Ecto neural progenitor cell (in vitro differentiated cells): ENCODE measurements at regions not wholly inside any gene's neighbourhood (a gene's known extent, or its start where the extent isn't known, plus 50 kb on each side); places are given as distances from the start of the nearest gene placed in this dataset.
"Not testable (repeated sequence)": the region's sequence is repeated elsewhere in the genome, so short reads cannot be mapped to it uniquely, and the experiment has no call there.

ENCODE experiments used
- DNase-seq: peaks from one replicate; pipeline ENCODE4 v3.0.0-alpha.2; 2018; ENCODE audit warnings: low spot score

GRCh38 chr4:159941076-159941475 is 838.2 kb downstream of the RAPGEF2 start:
- DNase-seq, result no peak

GRCh38 chr4:159944477-159944876 is 841.6 kb downstream of the RAPGEF2 start:
- DNase-seq, result no peak

GRCh38 chr4:159946983-159947615 is 844.2 kb downstream of the RAPGEF2 start:
- no peak for DNase-seq

- DNase-seq, result no peak
Observed at GRCh38 chr4:159950707-159951106, 847.8 kb downstream of the RAPGEF2 start.

- DNase-seq, result no peak
Observed at GRCh38 chr4:159966746-159967145, 863.9 kb downstream of the RAPGEF2 start.

- DNase-seq, result not testable (repeated sequence)
Observed at GRCh38 chr4:159976871-159977482, 874.1 kb downstream of the RAPGEF2 start.

GRCh38 chr4:159977907-159978617 is 875.2 kb downstream of the RAPGEF2 start:
- no peak for DNase-seq

- no peak for DNase-seq
Observed at GRCh38 chr4:159979351-159979750, 876.5 kb downstream of the RAPGEF2 start.

GRCh38 chr4:159979953-159980352 is 877.1 kb downstream of the RAPGEF2 start:
- DNase-seq, result no peak

GRCh38 chr4:159980826-159981468 is 878.1 kb downstream of the RAPGEF2 start:
- no peak for DNase-seq

- DNase-seq, result no peak
Observed at GRCh38 chr4:159981469-159981856, 878.6 kb downstream of the RAPGEF2 start.

GRCh38 chr4:159983082-159983481 is 880.2 kb downstream of the RAPGEF2 start:
- DNase-seq, result no peak

GRCh38 chr4:160009656-160010493 is 907.0 kb downstream of the RAPGEF2 start:
- no peak for DNase-seq

- DNase-seq, result no peak
Observed at GRCh38 chr4:160019936-160020335, 917.1 kb downstream of the RAPGEF2 start.

GRCh38 chr4:160020804-160021203 is 917.9 kb downstream of the RAPGEF2 start:
- no peak for DNase-seq

GRCh38 chr4:160021870-160022269 is 919.0 kb downstream of the RAPGEF2 start:
- DNase-seq, result no peak

GRCh38 chr4:160026721-160027120 is 923.8 kb downstream of the RAPGEF2 start:
- DNase-seq, result no peak

GRCh38 chr4:160034501-160034900 is 931.6 kb downstream of the RAPGEF2 start:
- no peak for DNase-seq

- no peak for DNase-seq
Observed at GRCh38 chr4:160038615-160039014, 935.7 kb downstream of the RAPGEF2 start.

- DNase-seq, result no peak
Observed at GRCh38 chr4:160044693-160045092, 941.8 kb downstream of the RAPGEF2 start.

- no peak for DNase-seq
Observed at GRCh38 chr4:160082432-160083207, 979.7 kb downstream of the RAPGEF2 start.
